ENCODE measurements at regions not wholly inside any gene's neighbourhood (a gene's known extent, or its start where the extent isn't known, plus 50 kb on each side); places are given as distances from the start of the nearest gene placed in this dataset.

DNA sequence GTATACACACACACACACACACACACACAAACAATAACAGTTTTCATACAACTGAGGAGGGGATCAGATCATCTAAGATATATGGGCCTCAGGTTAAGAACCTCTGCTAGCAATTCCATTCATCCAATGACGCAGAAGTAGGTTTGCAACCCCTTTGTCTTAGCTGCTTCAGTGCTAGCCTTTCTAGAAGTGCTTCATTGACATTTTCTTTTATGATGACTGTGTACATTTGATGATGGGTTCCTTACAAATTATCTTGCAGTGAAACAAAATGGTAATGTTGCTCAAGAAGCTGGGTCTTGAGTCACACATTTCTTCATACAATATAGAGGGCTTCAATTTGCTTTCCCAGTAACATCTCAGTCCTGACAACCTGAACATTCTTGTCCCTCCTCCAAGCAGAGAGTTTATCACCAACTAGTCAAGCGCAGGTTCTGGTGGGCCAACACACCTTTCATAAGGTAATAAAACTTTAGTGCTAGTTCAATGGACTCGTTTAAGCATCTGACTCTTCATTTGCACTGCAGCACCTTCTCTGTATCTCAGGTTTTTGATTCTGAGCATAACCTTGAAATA lies 269.5 kb downstream of the CNTN3 start:
- TF ChIP-seq MAFK (IDR thresholded peaks at IDR 0.05; ENCODE audit: partially characterized antibody) = peak; percentile 38
- TF ChIP-seq, protein P1, sequence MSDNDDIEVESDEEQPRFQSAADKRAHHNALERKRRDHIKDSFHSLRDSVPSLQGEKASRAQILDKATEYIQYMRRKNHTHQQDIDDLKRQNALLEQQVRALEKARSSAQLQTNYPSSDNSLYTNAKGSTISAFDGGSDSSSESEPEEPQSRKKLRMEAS (IDR thresholded peaks at IDR 0.05) = no peak
- WGBS (ENCODE audit: missing lambda C conversion rate) = 6% methylated on average over 3 of the region's 3 CpGs
- no peak for FAIRE-seq
- Histone ChIP-seq H3K4me3 (no peak overlapping the region), H3K4me2 (no peak overlapping the region), H3K9me3 (no peaks in the 10 kb centered on the region), H3K4me1 (no peaks in the 10 kb centered on the region), H3K27ac (no peak overlapping the region)
- ChIA-PET CTCF (interaction anchor here (0.7 kb wide), 1 partner anchor 592 kb away, joined by 3 read pairs; no protein-coding TSS in a partner anchor), POLR2A (no interaction called here)
- no peak for ATAC-seq
- DNase-seq (ENCODE audit: low read depth in 1 of 2, low spot score in 1 of 2) = no peak

DNA sequence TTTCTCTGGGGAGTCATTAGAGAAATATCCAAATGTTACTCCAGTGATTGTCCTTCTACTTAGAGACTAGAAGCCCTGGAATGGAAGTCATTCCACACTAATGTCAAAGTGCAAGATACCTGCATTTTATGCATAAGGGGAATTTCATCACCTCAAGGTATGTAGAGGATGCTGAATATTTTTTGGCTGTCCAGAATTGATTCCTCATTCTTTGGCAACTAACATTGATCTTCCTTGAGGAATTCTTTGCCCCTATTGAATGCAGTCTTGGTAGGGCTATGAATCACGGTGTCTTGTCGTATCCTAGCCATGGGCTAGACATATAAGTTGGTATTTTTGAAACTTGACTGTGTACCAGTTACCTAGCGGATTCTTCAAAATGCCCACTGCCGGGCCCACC lies 271.1 kb downstream of the CNTN3 start:
- ATAC-seq = no peak
- TF ChIP-seq BHLHE40 (IDR thresholded peaks at IDR 0.05; ENCODE audit: low read depth, low read length) (no peak), MYC (IDR thresholded peaks at IDR 0.05; ENCODE audit: borderline replicate concordance, low read length) (no peak), ZSCAN20 (CRISPR knock-in tag; IDR thresholded peaks at IDR 0.05) (no peak), NFE2L2 (conservative IDR thresholded peaks at IDR 0.05; ENCODE audit: low read length) (no peak), CEBPB (IDR thresholded peaks at IDR 0.05) (no peak), KDM1A (IDR thresholded peaks at IDR 0.05; ENCODE audit: low read depth) (no peak), HOXA7 (CRISPR knock-in tag; IDR thresholded peaks at IDR 0.05) (no peak), ZNF302 (CRISPR knock-in tag; IDR thresholded peaks at IDR 0.05) (no peak), POLR2A (IDR thresholded peaks at IDR 0.05; ENCODE audit: low read length) (no peak), MAFK (IDR thresholded peaks at IDR 0.05; ENCODE audit: partially characterized antibody) (no peak), POLR2AphosphoS2 (conservative IDR thresholded peaks at IDR 0.05; ENCODE audit: low read length) (no peak), JUN (IDR thresholded peaks at IDR 0.05) (no peak), FOSL2 (IDR thresholded peaks at IDR 0.05) (no peak), FOSL2 (CRISPR knock-in tag; IDR thresholded peaks at IDR 0.05) (no peak)
- TF ChIP-seq, protein P2, sequence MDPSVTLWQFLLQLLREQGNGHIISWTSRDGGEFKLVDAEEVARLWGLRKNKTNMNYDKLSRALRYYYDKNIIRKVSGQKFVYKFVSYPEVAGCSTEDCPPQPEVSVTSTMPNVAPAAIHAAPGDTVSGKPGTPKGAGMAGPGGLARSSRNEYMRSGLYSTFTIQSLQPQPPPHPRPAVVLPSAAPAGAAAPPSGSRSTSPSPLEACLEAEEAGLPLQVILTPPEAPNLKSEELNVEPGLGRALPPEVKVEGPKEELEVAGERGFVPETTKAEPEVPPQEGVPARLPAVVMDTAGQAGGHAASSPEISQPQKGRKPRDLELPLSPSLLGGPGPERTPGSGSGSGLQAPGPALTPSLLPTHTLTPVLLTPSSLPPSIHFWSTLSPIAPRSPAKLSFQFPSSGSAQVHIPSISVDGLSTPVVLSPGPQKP (IDR thresholded peaks at IDR 0.05; ENCODE audit: low read depth, low read length) = no peak
- Histone ChIP-seq H3K4me2 (no peak overlapping the region), H3K4me1 (no peaks in the 10 kb centered on the region), H3K27ac (no peak overlapping the region), H3K9me3 (no peaks in the 10 kb centered on the region), H3K4me3 (no peak overlapping the region)
- no peak for FAIRE-seq
- no peak for DNase-seq (ENCODE audit: low read depth in 1 of 2, low spot score in 1 of 2)
- ChIA-PET CTCF (no interaction called here), POLR2A (no interaction called here)
- 30% methylated on average over 4 of the region's 4 CpGs for WGBS (ENCODE audit: missing lambda C conversion rate)

DNA sequence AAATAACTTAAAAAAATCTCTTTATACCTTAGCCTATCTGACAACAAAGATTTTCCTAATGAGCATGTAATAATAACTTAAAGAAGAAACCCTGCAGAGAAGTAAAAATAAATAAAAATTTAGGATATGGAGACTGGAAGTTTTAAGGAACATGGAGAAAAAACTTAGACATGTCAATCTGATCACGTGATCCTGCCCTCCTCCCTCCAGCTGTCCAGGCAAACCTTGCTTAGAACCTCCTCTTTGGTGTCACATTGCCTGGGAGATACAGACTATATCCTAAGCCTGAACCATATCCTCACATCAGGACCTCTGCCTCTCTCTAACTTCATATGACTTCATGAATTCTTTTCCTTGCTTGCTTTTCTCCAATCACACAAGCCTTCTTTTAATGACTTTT lies 275.5 kb downstream of the CNTN3 start:
- WGBS (ENCODE audit: missing lambda C conversion rate) = 0% methylated on average over 1 of the region's 1 CpG
- DNase-seq (ENCODE audit: low read depth in 1 of 2, low spot score in 1 of 2) = no peak
- Histone ChIP-seq H3K4me2 (no peak overlapping the region), H3K4me3 (no peak overlapping the region), H3K4me1 (no peaks in the 10 kb centered on the region), H3K9me3 (no peaks in the 10 kb centered on the region), H3K27ac (no peak overlapping the region)
- POLR2A ChIA-PET = no interaction called here
- no peak for FAIRE-seq
- CTCF ChIA-PET = no interaction called here
- ATAC-seq = no peak
- TF ChIP-seq POLR2A (IDR thresholded peaks at IDR 0.05; ENCODE audit: low read length) = no peak
- TF ChIP-seq, protein P3, sequence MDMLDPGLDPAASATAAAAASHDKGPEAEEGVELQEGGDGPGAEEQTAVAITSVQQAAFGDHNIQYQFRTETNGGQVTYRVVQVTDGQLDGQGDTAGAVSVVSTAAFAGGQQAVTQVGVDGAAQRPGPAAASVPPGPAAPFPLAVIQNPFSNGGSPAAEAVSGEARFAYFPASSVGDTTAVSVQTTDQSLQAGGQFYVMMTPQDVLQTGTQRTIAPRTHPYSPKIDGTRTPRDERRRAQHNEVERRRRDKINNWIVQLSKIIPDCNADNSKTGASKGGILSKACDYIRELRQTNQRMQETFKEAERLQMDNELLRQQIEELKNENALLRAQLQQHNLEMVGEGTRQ (IDR thresholded peaks at IDR 0.05) = peak; percentile 29; the same call in 1 of the 2 replicates

DNA sequence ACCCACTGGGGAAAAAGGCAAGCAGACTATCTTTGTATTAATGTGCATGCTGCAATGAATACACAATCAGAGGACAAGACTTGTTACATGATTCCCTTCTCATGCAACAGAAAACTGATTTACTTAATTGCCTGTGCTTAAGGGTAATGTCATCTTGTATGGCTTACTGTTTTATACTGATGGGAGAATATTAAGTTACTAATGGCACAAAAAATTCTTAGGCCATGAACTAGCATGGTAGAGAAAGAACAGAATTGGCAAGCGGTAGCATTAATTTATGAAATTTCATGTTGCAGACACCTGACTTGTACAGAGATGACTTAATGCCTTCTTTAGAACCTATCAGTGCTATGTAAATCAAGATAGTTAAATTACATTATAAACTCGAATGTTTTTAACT lies 282.3 kb downstream of the CNTN3 start:
- Histone ChIP-seq H3K27ac (no peak overlapping the region), H3K4me2 (no peak overlapping the region), H3K9me3 (no peaks in the 10 kb centered on the region), H3K4me3 (no peak overlapping the region), H3K4me1 (no peaks in the 10 kb centered on the region)
- no peak for FAIRE-seq
- no peak for DNase-seq (ENCODE audit: low read depth in 1 of 2, low spot score in 1 of 2)
- ATAC-seq = no peak
- 13% methylated on average over 2 of the region's 2 CpGs for WGBS (ENCODE audit: missing lambda C conversion rate)
- TF ChIP-seq SREBF2 (IDR thresholded peaks at IDR 0.05) = no peak
- POLR2A ChIA-PET = no interaction called here
- CTCF ChIA-PET = no interaction called here
